Mesothelial cell of epicardium (in vitro differentiated cells): ENCODE measurements at regions not wholly inside any gene's neighbourhood (a gene's known extent, or its start where the extent isn't known, plus 50 kb on each side); places are given as distances from the start of the nearest gene placed in this dataset.

Experiments
- DNase-seq, 2 experiments: peaks; one replicate each; pipeline ENCODE4 v3.0.0; 2021; ENCODE audit warnings: low spot score in 2 of 2; ENCODE audit not compliant: unreplicated experiment in 2 of 2
- H3K27ac Mint-ChIP-seq: 2 replicates; pipeline ENCODE4 v1.8.0; 2021; ENCODE audit warnings: mixed read lengths
- H3K27me3 Mint-ChIP-seq: 2 replicates; pipeline ENCODE4 v1.8.0; 2021; ENCODE audit warnings: low read depth, mixed read lengths
- H3K36me3 Mint-ChIP-seq: 2 replicates; pipeline ENCODE4 v1.8.0; 2021; ENCODE audit warnings: mixed read lengths
- H3K4me1 Mint-ChIP-seq: 2 replicates; pipeline ENCODE4 v1.8.0; 2021; ENCODE audit warnings: mixed read lengths
- H3K4me3 Mint-ChIP-seq: 2 replicates; pipeline ENCODE4 v1.8.0; 2021; ENCODE audit warnings: mild to moderate bottlenecking, moderate library complexity, mixed read lengths
- H3K9me3 Mint-ChIP-seq: 2 replicates; pipeline ENCODE4 v1.8.0; 2021; ENCODE audit warnings: mixed read lengths
- TF ChIP-seq, protein P1 (sequence below): fragments of 200-600 bp; sonication (generic); IDR thresholded peaks from one replicate; pipeline ENCODE4 v1.5.0; 2021; ENCODE audit warnings: antibody characterized with exemption; ENCODE audit not compliant: unreplicated experiment

DNA sequence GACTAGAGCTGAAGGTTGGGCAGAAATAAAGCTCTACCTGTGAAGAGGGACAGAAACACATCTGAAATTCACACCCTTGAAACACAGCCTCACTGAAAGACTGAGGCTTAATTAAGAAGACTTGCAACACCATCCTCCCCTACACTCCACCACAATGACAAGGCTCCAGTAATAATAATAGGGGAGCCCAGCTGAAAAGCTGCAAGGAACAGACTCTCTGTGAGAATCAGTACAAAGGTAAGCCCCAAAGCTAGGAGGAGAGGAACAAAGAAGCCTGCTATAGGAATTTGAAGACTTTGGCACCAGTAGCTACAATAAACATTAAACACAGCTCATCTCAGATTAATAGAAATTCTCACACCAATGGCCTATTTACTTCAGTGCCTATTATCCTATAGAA lies 176.9 kb downstream of the FAT3 start:
- peak overlapping the region; percentile 42 for H3K27ac Mint-ChIP-seq
- H3K4me1 Mint-ChIP-seq, result peaks cover 33% of the 10 kb centered on the region
- peaks cover 20% of the 10 kb centered on the region for H3K9me3 Mint-ChIP-seq

DNA sequence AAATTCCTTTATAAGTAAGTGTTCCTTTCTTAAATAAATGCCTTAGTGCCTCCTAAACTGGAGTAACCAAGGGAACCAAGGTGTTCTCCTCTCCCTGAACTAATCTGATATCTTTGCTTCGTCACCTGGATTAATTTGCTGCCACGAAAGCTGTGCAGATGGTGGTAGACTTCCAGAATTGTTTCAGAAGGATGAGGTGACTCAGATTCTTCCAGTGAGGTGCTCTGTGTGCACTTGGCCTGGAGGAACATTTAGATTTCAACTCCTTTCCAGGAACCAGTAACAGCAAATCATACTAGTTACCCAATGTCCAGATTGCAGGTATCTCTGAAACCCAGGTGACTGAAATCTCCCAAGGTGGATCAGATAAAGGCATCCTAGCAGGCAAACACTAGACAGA lies 181.9 kb downstream of the FAT3 start:
- H3K36me3 Mint-ChIP-seq, result peaks cover 17% of the 10 kb centered on the region
- peaks cover 20% of the 10 kb centered on the region for H3K9me3 Mint-ChIP-seq
- H3K4me1 Mint-ChIP-seq, result peaks cover 22% of the 10 kb centered on the region
- no peak overlapping the region for H3K4me3 Mint-ChIP-seq
- TF ChIP-seq, protein P1, sequence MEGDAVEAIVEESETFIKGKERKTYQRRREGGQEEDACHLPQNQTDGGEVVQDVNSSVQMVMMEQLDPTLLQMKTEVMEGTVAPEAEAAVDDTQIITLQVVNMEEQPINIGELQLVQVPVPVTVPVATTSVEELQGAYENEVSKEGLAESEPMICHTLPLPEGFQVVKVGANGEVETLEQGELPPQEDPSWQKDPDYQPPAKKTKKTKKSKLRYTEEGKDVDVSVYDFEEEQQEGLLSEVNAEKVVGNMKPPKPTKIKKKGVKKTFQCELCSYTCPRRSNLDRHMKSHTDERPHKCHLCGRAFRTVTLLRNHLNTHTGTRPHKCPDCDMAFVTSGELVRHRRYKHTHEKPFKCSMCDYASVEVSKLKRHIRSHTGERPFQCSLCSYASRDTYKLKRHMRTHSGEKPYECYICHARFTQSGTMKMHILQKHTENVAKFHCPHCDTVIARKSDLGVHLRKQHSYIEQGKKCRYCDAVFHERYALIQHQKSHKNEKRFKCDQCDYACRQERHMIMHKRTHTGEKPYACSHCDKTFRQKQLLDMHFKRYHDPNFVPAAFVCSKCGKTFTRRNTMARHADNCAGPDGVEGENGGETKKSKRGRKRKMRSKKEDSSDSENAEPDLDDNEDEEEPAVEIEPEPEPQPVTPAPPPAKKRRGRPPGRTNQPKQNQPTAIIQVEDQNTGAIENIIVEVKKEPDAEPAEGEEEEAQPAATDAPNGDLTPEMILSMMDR, result no peak
- H3K27me3 Mint-ChIP-seq, result no peaks in the 10 kb centered on the region
- no peak overlapping the region for H3K27ac Mint-ChIP-seq
- DNase-seq, result no peak

More for the DNA sequence above, 176.9 kb downstream of the FAT3 start:
- no peak overlapping the region for H3K4me3 Mint-ChIP-seq
- DNase-seq, result no peak
- TF ChIP-seq, protein P1, result no peak
- peaks cover 17% of the 10 kb centered on the region for H3K36me3 Mint-ChIP-seq
- no peaks in the 10 kb centered on the region for H3K27me3 Mint-ChIP-seq

DNA sequence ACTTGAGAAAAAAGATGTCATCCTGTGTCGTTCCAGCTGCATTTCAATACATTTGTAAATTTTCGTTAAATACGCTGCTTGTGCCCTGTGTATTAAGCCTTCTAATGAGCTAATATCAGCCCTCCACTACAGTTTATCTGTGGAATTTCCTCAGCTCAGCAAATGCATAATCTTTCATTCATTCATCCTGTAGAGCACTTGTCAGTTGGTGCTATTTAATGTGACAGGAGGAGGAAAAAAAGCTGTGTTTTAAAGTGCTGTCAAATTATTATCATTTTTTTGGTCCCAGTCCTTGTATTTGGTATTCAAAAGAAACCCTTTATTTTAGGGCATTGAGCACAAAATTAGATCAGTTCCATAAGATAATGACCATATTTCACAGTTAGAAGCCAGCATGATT lies 184.7 kb downstream of the FAT3 start:
- Mint-ChIP-seq H3K27me3 (no peaks in the 10 kb centered on the region), H3K4me1 (peaks cover 25% of the 10 kb centered on the region), H3K4me3 (no peak overlapping the region), H3K27ac (no peak overlapping the region), H3K36me3 (peaks cover 7% of the 10 kb centered on the region), H3K9me3 (peaks cover 9% of the 10 kb centered on the region)
- DNase-seq, result no peak
- TF ChIP-seq, protein P1, result no peak

DNA sequence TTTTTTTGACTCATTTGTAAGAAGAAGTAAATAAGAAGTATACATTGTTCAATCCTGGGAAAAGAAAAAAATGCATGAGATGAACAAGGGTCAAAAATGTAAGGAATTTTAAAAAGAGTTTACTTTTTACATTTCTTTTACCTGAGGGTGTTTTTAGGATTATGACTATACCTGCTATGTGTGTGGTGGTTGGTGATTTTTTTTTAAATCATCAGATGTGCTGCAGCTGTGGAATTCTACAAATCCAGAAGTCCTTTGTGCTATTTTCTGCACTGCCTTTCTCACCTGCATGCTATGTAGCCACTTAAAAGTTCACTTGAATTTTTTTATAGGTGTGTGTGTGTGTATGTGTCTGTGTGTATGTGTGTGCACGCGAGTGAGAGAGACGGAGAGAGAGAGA lies 185.3 kb downstream of the FAT3 start:
- no peak overlapping the region for H3K4me3 Mint-ChIP-seq
- no peak overlapping the region for H3K27ac Mint-ChIP-seq
- H3K4me1 Mint-ChIP-seq, result peaks cover 25% of the 10 kb centered on the region
- TF ChIP-seq, protein P1, result no peak
- no peaks in the 10 kb centered on the region for H3K27me3 Mint-ChIP-seq
- peaks cover 3% of the 10 kb centered on the region for H3K9me3 Mint-ChIP-seq
- peaks cover 4% of the 10 kb centered on the region for H3K36me3 Mint-ChIP-seq
- no peak for DNase-seq

DNA sequence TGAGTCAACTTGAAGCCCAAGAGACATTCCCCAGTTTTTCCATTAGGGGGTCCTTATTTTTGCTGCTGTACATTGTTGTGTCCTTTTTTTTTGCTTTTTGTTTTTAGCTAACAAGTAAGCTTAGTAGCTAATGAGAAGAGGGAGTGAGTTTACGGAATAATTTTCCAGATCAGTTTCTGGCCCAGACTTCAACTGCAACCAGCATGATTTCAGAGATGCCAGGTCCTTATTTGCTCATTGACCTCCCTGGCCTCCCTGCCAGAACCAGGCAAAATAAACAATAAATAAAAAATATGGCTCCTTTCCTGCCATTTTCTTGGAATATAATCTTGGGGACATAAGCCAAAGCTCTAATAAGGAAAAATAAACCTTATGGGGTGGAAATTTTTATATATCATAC lies 185.9 kb downstream of the FAT3 start:
- Mint-ChIP-seq H3K36me3 (no peaks in the 10 kb centered on the region), H3K4me1 (peaks cover 25% of the 10 kb centered on the region), H3K27ac (no peak overlapping the region), H3K9me3 (no peaks in the 10 kb centered on the region), H3K27me3 (no peaks in the 10 kb centered on the region), H3K4me3 (no peak overlapping the region)
- TF ChIP-seq, protein P1, result peak; percentile 15
- no peak for DNase-seq

DNA sequence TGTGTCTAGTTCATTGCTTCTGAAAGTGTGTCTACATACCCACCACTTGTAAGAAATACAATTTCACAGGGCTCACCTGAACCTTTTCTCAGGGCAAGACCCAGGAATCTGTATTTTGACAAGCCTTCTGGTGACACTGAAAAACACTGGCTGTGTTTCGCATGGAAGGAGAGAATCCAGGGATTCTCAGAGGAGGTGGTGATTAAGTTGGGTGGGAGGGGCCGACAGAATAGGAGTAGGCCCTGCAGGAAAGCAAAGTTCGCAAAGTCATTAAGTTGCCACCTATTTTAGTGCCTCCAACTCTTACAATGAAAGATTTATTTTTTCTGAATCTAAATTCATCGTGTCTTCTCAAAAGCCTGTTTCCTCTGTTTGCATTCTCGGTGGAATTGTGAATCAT lies 186.8 kb downstream of the FAT3 start:
- H3K27ac Mint-ChIP-seq, result no peak overlapping the region
- peaks cover 25% of the 10 kb centered on the region for H3K4me1 Mint-ChIP-seq
- H3K4me3 Mint-ChIP-seq, result no peak overlapping the region
- TF ChIP-seq, protein P1, result no peak
- no peaks in the 10 kb centered on the region for H3K36me3 Mint-ChIP-seq
- no peak for DNase-seq
- H3K9me3 Mint-ChIP-seq, result no peaks in the 10 kb centered on the region
- no peaks in the 10 kb centered on the region for H3K27me3 Mint-ChIP-seq
